ENCODE measurements at regions not wholly inside any gene's neighbourhood (a gene's known extent, or its start where the extent isn't known, plus 50 kb on each side); places are given as distances from the start of the nearest gene placed in this dataset.

DNA sequence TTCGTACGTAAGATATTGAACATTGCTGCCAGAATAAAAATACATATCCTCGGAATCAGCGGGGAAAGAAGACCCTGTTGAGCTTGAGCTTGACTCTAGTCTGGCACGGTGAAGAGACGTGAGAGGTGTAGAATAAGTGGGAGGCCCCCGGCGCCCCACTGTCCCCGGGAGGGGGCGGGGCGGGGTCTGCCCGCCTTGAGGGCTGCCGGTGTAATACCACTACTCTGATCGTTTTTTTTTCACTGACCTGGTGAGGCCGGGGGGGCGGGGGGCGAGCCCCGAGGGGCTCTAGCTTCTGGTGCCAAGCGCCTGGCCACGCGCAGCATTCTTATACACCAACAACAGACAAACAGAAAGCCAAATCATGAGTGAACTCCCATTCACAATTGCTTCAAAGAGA, 324.0 kb upstream of the REG3G start:
- no peaks in the 10 kb centered on the region for H3K27me3 Mint-ChIP-seq (ENCODE audit: low read depth)
- Histone ChIP-seq H3K9ac (ENCODE audit: extremely low read depth, insufficient read length, low read length) (no peak overlapping the region), H4K5ac (ENCODE audit: insufficient read length, low read depth, low read length) (no peak overlapping the region), H3K9me3 (ENCODE audit: control insufficient read depth, low read depth, low read length) (no peaks in the 10 kb centered on the region), H2BK12ac (ENCODE audit: insufficient read length, low read depth, low read length) (no peak overlapping the region), H4K8ac (replicated peaks; ENCODE audit: insufficient read length, low read depth, low read length) (no peak overlapping the region), H2BK5ac (ENCODE audit: insufficient read length, low read length) (no peak overlapping the region), H4K91ac (ENCODE audit: insufficient read length, low read depth, low read length) (no peak overlapping the region), H3K14ac (ENCODE audit: insufficient read depth, low read length) (no peak overlapping the region), H3K4ac (ENCODE audit: low read depth, low read length) (no peak overlapping the region), H2BK120ac (ENCODE audit: low read depth, low read length, poor library complexity, severe bottlenecking) (no peak overlapping the region), H3K23me2 (ENCODE audit: insufficient read length, low read depth, low read length, poor library complexity, severe bottlenecking) (no peaks in the 10 kb centered on the region), H2BK20ac (ENCODE audit: low read depth, low read length, poor library complexity, severe bottlenecking) (no peak overlapping the region), H2AFZ (ENCODE audit: low read length) (no peak overlapping the region), H3K27ac (ENCODE audit: insufficient read length, low read depth, low read length) (no peak overlapping the region), H4K20me1 (ENCODE audit: control insufficient read depth, insufficient read depth, insufficient read length) (no peaks in the 10 kb centered on the region), H3K4me2 (ENCODE audit: insufficient read depth, insufficient read length, low read length) (no peak overlapping the region), H3K4me1 (ENCODE audit: insufficient read depth, low read length) (no peaks in the 10 kb centered on the region), H3K23ac (ENCODE audit: insufficient read length, low read depth, low read length) (no peak overlapping the region), H3K56ac (ENCODE audit: insufficient read length, low read depth, low read length) (no peak overlapping the region), H2BK15ac (ENCODE audit: low read depth, low read length) (no peak overlapping the region), H3K79me1 (ENCODE audit: insufficient read depth, low read depth, low read length, poor library complexity, severe bottlenecking) (no peaks in the 10 kb centered on the region), H3K18ac (ENCODE audit: insufficient read length, low read depth, low read length) (no peak overlapping the region), H3K79me2 (ENCODE audit: insufficient read depth, low read length) (no peaks in the 10 kb centered on the region), H2AK5ac (ENCODE audit: insufficient read length, low read length) (no peak overlapping the region), H3T11ph (ENCODE audit: low read length) (no peak overlapping the region), H3K27me3 (ENCODE audit: insufficient read depth, low read length) (no peaks in the 10 kb centered on the region)
- no peak for DNase-seq
- no peak overlapping the region for H3K27ac Mint-ChIP-seq
- H3K9me3 Mint-ChIP-seq: no peaks in the 10 kb centered on the region
- no peaks in the 10 kb centered on the region for H3K36me3 Mint-ChIP-seq (ENCODE audit: insufficient read depth in 1 of 3, low read depth in 3 of 3)
- H3K4me1 Mint-ChIP-seq: no peaks in the 10 kb centered on the region
- no peak overlapping the region for H3K4me3 Mint-ChIP-seq
- WGBS (ENCODE audit: extremely low coverage, insufficient read length, low lambda C conversion rate): no CpG with 5 or more reads among the region's 21 CpGs
- TF ChIP-seq, protein P1, sequence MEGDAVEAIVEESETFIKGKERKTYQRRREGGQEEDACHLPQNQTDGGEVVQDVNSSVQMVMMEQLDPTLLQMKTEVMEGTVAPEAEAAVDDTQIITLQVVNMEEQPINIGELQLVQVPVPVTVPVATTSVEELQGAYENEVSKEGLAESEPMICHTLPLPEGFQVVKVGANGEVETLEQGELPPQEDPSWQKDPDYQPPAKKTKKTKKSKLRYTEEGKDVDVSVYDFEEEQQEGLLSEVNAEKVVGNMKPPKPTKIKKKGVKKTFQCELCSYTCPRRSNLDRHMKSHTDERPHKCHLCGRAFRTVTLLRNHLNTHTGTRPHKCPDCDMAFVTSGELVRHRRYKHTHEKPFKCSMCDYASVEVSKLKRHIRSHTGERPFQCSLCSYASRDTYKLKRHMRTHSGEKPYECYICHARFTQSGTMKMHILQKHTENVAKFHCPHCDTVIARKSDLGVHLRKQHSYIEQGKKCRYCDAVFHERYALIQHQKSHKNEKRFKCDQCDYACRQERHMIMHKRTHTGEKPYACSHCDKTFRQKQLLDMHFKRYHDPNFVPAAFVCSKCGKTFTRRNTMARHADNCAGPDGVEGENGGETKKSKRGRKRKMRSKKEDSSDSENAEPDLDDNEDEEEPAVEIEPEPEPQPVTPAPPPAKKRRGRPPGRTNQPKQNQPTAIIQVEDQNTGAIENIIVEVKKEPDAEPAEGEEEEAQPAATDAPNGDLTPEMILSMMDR (conservative IDR thresholded peaks at IDR 0.05): no peak

All from H9 (cell line).